Activated T-helper 2 cell treated with anti-CD3 and anti-CD28 coated beads, Interferon-gamma antibody, Interleukin-2, Interleukin-4, amounts not matched to agents 10 μg/mL and 5 μg/mL and 100 μg/mL, durations not matched to agents 14 hours and 24 hours and 36 hours (primary cell): ENCODE measurements at regions not wholly inside any gene's neighbourhood (a gene's known extent, or its start where the extent isn't known, plus 50 kb on each side); places are given as distances from the start of the nearest gene placed in this dataset.

ENCODE experiments used
- DNase-seq: peaks from one replicate; pipeline ENCODE4 v3.0.0; 2021; ENCODE audit warnings: low spot score
- H3K27ac Mint-ChIP-seq: one replicate; pipeline ENCODE4 v1.8.0; 2021; ENCODE audit warnings: mixed read lengths
- H3K27me3 Mint-ChIP-seq: one replicate; pipeline ENCODE4 v1.8.0; 2021; ENCODE audit warnings: low read depth, mixed read lengths
- H3K36me3 Mint-ChIP-seq: one replicate; pipeline ENCODE4 v1.8.0; 2021; ENCODE audit warnings: low read depth, mixed read lengths
- H3K4me1 Mint-ChIP-seq: one replicate; pipeline ENCODE4 v1.8.0; 2021; ENCODE audit warnings: low read depth, mixed read lengths
- H3K4me3 Mint-ChIP-seq: one replicate; pipeline ENCODE4 v1.8.0; 2021; ENCODE audit warnings: low read depth, mild to moderate bottlenecking, moderate library complexity, mixed read lengths
- H3K9me3 Mint-ChIP-seq: one replicate; pipeline ENCODE4 v1.8.0; 2021; ENCODE audit warnings: mixed read lengths
- intact Hi-C: fragments of 100-400 bp; cut with micrococcal nuclease; formaldehyde crosslinking; loops from one replicate; pipeline ENCODE4 v1.15.1; 2023

- no peak for DNase-seq
- Mint-ChIP-seq H3K36me3 (no peaks in the 10 kb centered on the region), H3K9me3 (peaks cover 11% of the 10 kb centered on the region), H3K4me3 (no peak overlapping the region), H3K27me3 (no peaks in the 10 kb centered on the region), H3K27ac (no peak overlapping the region), H3K4me1 (no peaks in the 10 kb centered on the region)
- intact Hi-C loops, result no loop called here
Measured at GRCh38 chr9:29697011-29697410, 2123.7 kb upstream of the C9orf72 start.

GRCh38 chr9:29701559-29701958 lies 2128.3 kb upstream of the C9orf72 start:
- DNase-seq, result no peak
- no peaks in the 10 kb centered on the region for H3K36me3 Mint-ChIP-seq
- H3K27me3 Mint-ChIP-seq, result no peaks in the 10 kb centered on the region
- H3K9me3 Mint-ChIP-seq, result peaks cover 5% of the 10 kb centered on the region
- H3K4me3 Mint-ChIP-seq, result no peak overlapping the region
- H3K4me1 Mint-ChIP-seq, result no peaks in the 10 kb centered on the region
- H3K27ac Mint-ChIP-seq, result no peak overlapping the region
- intact Hi-C loops, result no loop called here

- H3K4me1 Mint-ChIP-seq, result no peaks in the 10 kb centered on the region
- H3K27me3 Mint-ChIP-seq, result no peaks in the 10 kb centered on the region
- no peak overlapping the region for H3K4me3 Mint-ChIP-seq
- peaks cover 5% of the 10 kb centered on the region for H3K9me3 Mint-ChIP-seq
- DNase-seq, result no peak
- no peak overlapping the region for H3K27ac Mint-ChIP-seq
- intact Hi-C loops, result no loop called here
- no peaks in the 10 kb centered on the region for H3K36me3 Mint-ChIP-seq
Measured at GRCh38 chr9:29701971-29702370, 2128.7 kb upstream of the C9orf72 start.

- Mint-ChIP-seq H3K27me3 (no peaks in the 10 kb centered on the region), H3K4me3 (no peak overlapping the region), H3K4me1 (no peaks in the 10 kb centered on the region), H3K36me3 (no peaks in the 10 kb centered on the region), H3K27ac (no peak overlapping the region), H3K9me3 (peaks cover 8% of the 10 kb centered on the region)
- intact Hi-C loops, result no loop called here
- no peak for DNase-seq
Measured at GRCh38 chr9:29714860-29715259, 2141.6 kb upstream of the C9orf72 start.

- Mint-ChIP-seq H3K4me3 (no peak overlapping the region), H3K27ac (no peak overlapping the region), H3K36me3 (no peaks in the 10 kb centered on the region), H3K4me1 (no peaks in the 10 kb centered on the region), H3K27me3 (no peaks in the 10 kb centered on the region), H3K9me3 (peaks cover 16% of the 10 kb centered on the region)
- intact Hi-C loops, result no loop called here
- DNase-seq, result no peak
Measured at GRCh38 chr9:29717631-29718030, 2144.3 kb upstream of the C9orf72 start.

- H3K4me3 Mint-ChIP-seq, result no peak overlapping the region
- intact Hi-C loops, result no loop called here
- no peak overlapping the region for H3K27ac Mint-ChIP-seq
- no peak for DNase-seq
- H3K4me1 Mint-ChIP-seq, result no peaks in the 10 kb centered on the region
- no peaks in the 10 kb centered on the region for H3K36me3 Mint-ChIP-seq
- H3K27me3 Mint-ChIP-seq, result no peaks in the 10 kb centered on the region
- peaks cover 28% of the 10 kb centered on the region for H3K9me3 Mint-ChIP-seq
Measured at GRCh38 chr9:29730163-29730562, 2156.9 kb upstream of the C9orf72 start.

- no peaks in the 10 kb centered on the region for H3K27me3 Mint-ChIP-seq
- H3K36me3 Mint-ChIP-seq, result no peaks in the 10 kb centered on the region
- intact Hi-C loops, result no loop called here
- no peaks in the 10 kb centered on the region for H3K4me1 Mint-ChIP-seq
- DNase-seq, result no peak
- peaks cover 17% of the 10 kb centered on the region for H3K9me3 Mint-ChIP-seq
- H3K4me3 Mint-ChIP-seq, result no peak overlapping the region
- no peak overlapping the region for H3K27ac Mint-ChIP-seq
Measured at GRCh38 chr9:29740518-29740917, 2167.2 kb upstream of the C9orf72 start.

- Mint-ChIP-seq H3K36me3 (no peaks in the 10 kb centered on the region), H3K4me1 (no peaks in the 10 kb centered on the region), H3K4me3 (no peak overlapping the region), H3K27me3 (no peaks in the 10 kb centered on the region), H3K27ac (no peak overlapping the region), H3K9me3 (peaks cover 17% of the 10 kb centered on the region)
- no peak for DNase-seq
- intact Hi-C loops, result no loop called here
Measured at GRCh38 chr9:29741169-29741568, 2167.9 kb upstream of the C9orf72 start.

- no peaks in the 10 kb centered on the region for H3K4me1 Mint-ChIP-seq
- intact Hi-C loops, result no loop called here
Measured at GRCh38 chr9:29750062-29750461, 2176.8 kb upstream of the C9orf72 start.

GRCh38 chr9:29751226-29751625 lies 2177.9 kb upstream of the C9orf72 start:
- intact Hi-C loops, result no loop called here
- DNase-seq, result no peak

More at GRCh38 chr9:29750062-29750461, 2176.8 kb upstream of the C9orf72 start:
- DNase-seq, result no peak
- Mint-ChIP-seq H3K36me3 (no peaks in the 10 kb centered on the region), H3K27ac (no peak overlapping the region), H3K27me3 (no peaks in the 10 kb centered on the region), H3K9me3 (peaks cover 13% of the 10 kb centered on the region), H3K4me3 (no peak overlapping the region)

GRCh38 chr9:29753638-29754037 lies 2180.4 kb upstream of the C9orf72 start:
- intact Hi-C loops, result no loop called here
- H3K4me3 Mint-ChIP-seq, result no peak overlapping the region
- peaks cover 10% of the 10 kb centered on the region for H3K9me3 Mint-ChIP-seq
- no peaks in the 10 kb centered on the region for H3K27me3 Mint-ChIP-seq
- no peak overlapping the region for H3K27ac Mint-ChIP-seq
- H3K36me3 Mint-ChIP-seq, result no peaks in the 10 kb centered on the region
- H3K4me1 Mint-ChIP-seq, result no peaks in the 10 kb centered on the region
- DNase-seq, result no peak

More at GRCh38 chr9:29751226-29751625, 2177.9 kb upstream of the C9orf72 start:
- Mint-ChIP-seq H3K9me3 (peaks cover 10% of the 10 kb centered on the region), H3K27ac (no peak overlapping the region), H3K4me3 (no peak overlapping the region), H3K36me3 (no peaks in the 10 kb centered on the region), H3K4me1 (no peaks in the 10 kb centered on the region), H3K27me3 (no peaks in the 10 kb centered on the region)

- intact Hi-C loops, result no loop called here
- no peak for DNase-seq
- Mint-ChIP-seq H3K27me3 (no peaks in the 10 kb centered on the region), H3K9me3 (peaks cover 37% of the 10 kb centered on the region), H3K4me1 (no peaks in the 10 kb centered on the region), H3K27ac (no peak overlapping the region), H3K4me3 (no peak overlapping the region), H3K36me3 (no peaks in the 10 kb centered on the region)
Measured at GRCh38 chr9:29769019-29769418, 2195.7 kb upstream of the C9orf72 start.

GRCh38 chr9:29773676-29774075 lies 2200.4 kb upstream of the C9orf72 start:
- no peak for DNase-seq
- no peaks in the 10 kb centered on the region for H3K36me3 Mint-ChIP-seq
- no peak overlapping the region for H3K27ac Mint-ChIP-seq
- H3K4me1 Mint-ChIP-seq, result no peaks in the 10 kb centered on the region
- no peak overlapping the region for H3K4me3 Mint-ChIP-seq
- intact Hi-C loops, result no loop called here
- H3K9me3 Mint-ChIP-seq, result peaks cover 16% of the 10 kb centered on the region
- H3K27me3 Mint-ChIP-seq, result no peaks in the 10 kb centered on the region

GRCh38 chr9:29775491-29775890 lies 2202.2 kb upstream of the C9orf72 start:
- H3K36me3 Mint-ChIP-seq, result no peaks in the 10 kb centered on the region
- H3K27ac Mint-ChIP-seq, result no peak overlapping the region
- no peaks in the 10 kb centered on the region for H3K27me3 Mint-ChIP-seq
- no peak for DNase-seq
- H3K4me1 Mint-ChIP-seq, result no peaks in the 10 kb centered on the region
- intact Hi-C loops, result no loop called here
- peaks cover 11% of the 10 kb centered on the region for H3K9me3 Mint-ChIP-seq
- H3K4me3 Mint-ChIP-seq, result no peak overlapping the region
